Sigmoid colon (tissue), 4 donors: ENCODE measurements at regions not wholly inside any gene's neighbourhood (a gene's known extent, or its start where the extent isn't known, plus 50 kb on each side); places are given as distances from the start of the nearest gene placed in this dataset.

Experiments
- CTCF ChIP-seq, 4 experiments: fragments of 450-650 bp in 3 of 4; fragments of 200-600 bp in 1 of 4; IDR thresholded peaks; one replicate each; pipeline ENCODE4 v1.5.1; 2016 to 2019; ENCODE audit warnings: antibody characterized with exemption in 4 of 4, mild to moderate bottlenecking in 3 of 4, moderate library complexity in 2 of 4
- EP300 ChIP-seq, 4 donors: sonication (generic); formaldehyde crosslinking; IDR thresholded peaks; one replicate each; pipeline ENCODE4 v1.6.1; 2017; ENCODE audit warnings: antibody characterized with exemption in 4 of 4
- POLR2A ChIP-seq, 2 donors: fragments of 450-650 bp; IDR thresholded peaks; one replicate each; pipeline ENCODE4 v1.6.1; 2016; ENCODE audit warnings: antibody characterized with exemption in 2 of 2, mild to moderate bottlenecking in 2 of 2, moderate library complexity in 2 of 2

DNA sequence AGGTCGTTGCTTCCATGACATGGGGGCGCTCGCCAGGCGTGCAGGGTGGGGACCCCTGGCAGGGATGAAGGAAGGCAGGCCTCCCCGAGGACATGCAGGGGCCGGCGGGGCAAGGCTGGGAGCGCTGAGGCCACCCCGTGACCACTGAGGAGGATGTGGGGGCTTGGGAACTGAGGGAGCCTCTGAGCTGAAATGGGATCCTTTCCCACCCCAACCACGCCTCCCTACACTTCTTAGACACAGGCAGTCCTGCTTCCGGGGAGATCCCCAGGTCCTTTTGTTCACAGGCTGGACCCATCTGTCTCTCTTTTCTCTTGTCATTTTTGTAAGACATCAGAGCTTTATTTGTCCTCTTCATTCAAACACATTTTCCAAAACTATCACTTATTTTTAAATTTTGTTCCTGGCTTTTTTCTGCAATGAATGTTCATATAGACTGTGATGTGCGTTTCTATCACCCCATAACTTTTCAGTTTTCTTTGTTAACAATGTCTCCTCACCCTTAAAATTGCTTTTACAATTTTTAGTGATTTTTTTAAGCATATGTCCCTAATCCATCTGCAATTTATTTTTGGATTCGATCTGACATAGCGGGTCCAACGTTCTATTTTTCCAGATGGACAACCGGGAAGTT, 156.7 kb upstream of the BACE2 start:
- TF ChIP-seq CTCF (IDR thresholded peaks at IDR 0.05) (no peak), EP300 (IDR thresholded peaks at IDR 0.05) (no peak), POLR2A (IDR thresholded peaks at IDR 0.05) (no peak)
